Peyer's patch (tissue), 4 donors: ENCODE measurements at regions not wholly inside any gene's neighbourhood (a gene's known extent, or its start where the extent isn't known, plus 50 kb on each side); places are given as distances from the start of the nearest gene placed in this dataset.

ENCODE experiments used
- DNase-seq, 3 donors: peaks; one replicate each; pipeline ENCODE4 v3.0.0-alpha.2; 2017 to 2019
- H3K27ac ChIP-seq, 4 donors: fragments of 200-600 bp; sonication (generic); one replicate each; pipeline ENCODE4 v1.5.1; 2016 to 2019
- H3K27me3 ChIP-seq, 2 donors: fragments of 200-600 bp; sonication (generic); one replicate each; pipeline ENCODE4 v1.5.1; 2019
- H3K36me3 ChIP-seq, 3 donors: fragments of 200-600 bp; sonication (generic); one replicate each; pipeline ENCODE4 v1.5.1; 2016 to 2019
- H3K4me1 ChIP-seq, 4 donors: fragments of 200-600 bp; sonication (generic); one replicate each; pipeline ENCODE4 v1.5.1; 2016 to 2019
- H3K4me3 ChIP-seq, 4 donors: fragments of 200-600 bp; sonication (generic); 1 replicate in 3 of 4; 2 replicates in 1 of 4; pipeline ENCODE4 v1.5.1; 2016 to 2019; ENCODE audit warnings: mild to moderate bottlenecking in 1 of 4
- H3K9me3 ChIP-seq, 4 donors: fragments of 200-600 bp; sonication (generic); one replicate each; pipeline ENCODE4 v1.5.1; 2016 to 2019; ENCODE audit warnings: mild to moderate bottlenecking in 1 of 4
- CTCF ChIP-seq, 6 experiments: fragments of 450-650 bp in 4 of 6; fragments of 200-600 bp in 2 of 6; sonication (generic) in 1 of 6; IDR thresholded peaks; one replicate each; pipeline ENCODE4 v1.5.1; 2017 to 2019; ENCODE audit warnings: antibody characterized with exemption in 6 of 6, mild to moderate bottlenecking in 3 of 6, moderate library complexity in 1 of 6
- POLR2A ChIP-seq, 2 donors: fragments of 450-650 bp; IDR thresholded peaks; one replicate each; pipeline ENCODE4 v1.5.1; 2017; ENCODE audit warnings: antibody characterized with exemption in 2 of 2, mild to moderate bottlenecking in 2 of 2, moderate library complexity in 2 of 2

- no peak overlapping the region for H3K4me3 ChIP-seq
- DNase-seq: no peak
- H3K4me1 ChIP-seq: peaks cover 0 to 6% (median 0%) of the 10 kb centered on the region in 4 donors
- TF ChIP-seq CTCF (IDR thresholded peaks at IDR 0.05): no peak
- no peak for TF ChIP-seq POLR2A (IDR thresholded peaks at IDR 0.05)
- H3K9me3 ChIP-seq: no peaks in the 10 kb centered on the region
- H3K27ac ChIP-seq: no peak overlapping the region
- no peaks in the 10 kb centered on the region for H3K27me3 ChIP-seq
- H3K36me3 ChIP-seq: no peaks in the 10 kb centered on the region
These were observed 277.2 kb upstream of the ZNF608 start for GRCh38 chr5:125023673-125024072.

- H3K27me3 ChIP-seq: no peaks in the 10 kb centered on the region
- no peaks in the 10 kb centered on the region for H3K9me3 ChIP-seq
- no peak for TF ChIP-seq CTCF (IDR thresholded peaks at IDR 0.05)
- no peak for TF ChIP-seq POLR2A (IDR thresholded peaks at IDR 0.05)
- peaks cover 0 to 6% (median 0%) of the 10 kb centered on the region in 4 donors for H3K4me1 ChIP-seq
- DNase-seq: peak in 1 of 3 donors; percentile 77
- no peak overlapping the region for H3K27ac ChIP-seq
- no peaks in the 10 kb centered on the region for H3K36me3 ChIP-seq
- no peak overlapping the region for H3K4me3 ChIP-seq
These were observed 280.7 kb upstream of the ZNF608 start for GRCh38 chr5:125026867-125027731.

- no peak for DNase-seq
- peaks cover 0 to 9% (median 0%) of the 10 kb centered on the region in 4 donors for H3K4me1 ChIP-seq
- TF ChIP-seq POLR2A (IDR thresholded peaks at IDR 0.05) (no peak), CTCF (IDR thresholded peaks at IDR 0.05) (no peak)
- no peak overlapping the region for H3K4me3 ChIP-seq
- H3K27ac ChIP-seq: no peak overlapping the region
- H3K27me3 ChIP-seq: no peaks in the 10 kb centered on the region
- no peaks in the 10 kb centered on the region for H3K36me3 ChIP-seq
- H3K9me3 ChIP-seq: no peaks in the 10 kb centered on the region
These were observed 285.8 kb upstream of the ZNF608 start for GRCh38 chr5:125032286-125032685.

GRCh38 chr5:125033602-125034001 lies 287.2 kb upstream of the ZNF608 start:
- H3K9me3 ChIP-seq: no peaks in the 10 kb centered on the region
- H3K27me3 ChIP-seq: no peaks in the 10 kb centered on the region
- no peak for DNase-seq
- peaks cover 0 to 9% (median 0%) of the 10 kb centered on the region in 4 donors for H3K4me1 ChIP-seq
- TF ChIP-seq POLR2A (IDR thresholded peaks at IDR 0.05) (no peak), CTCF (IDR thresholded peaks at IDR 0.05) (no peak)
- H3K27ac ChIP-seq: no peak overlapping the region
- no peaks in the 10 kb centered on the region for H3K36me3 ChIP-seq
- H3K4me3 ChIP-seq: no peak overlapping the region

- no peak for TF ChIP-seq CTCF (IDR thresholded peaks at IDR 0.05)
- TF ChIP-seq POLR2A (IDR thresholded peaks at IDR 0.05): no peak
- Histone ChIP-seq H3K27ac (no peak overlapping the region), H3K4me1 (peaks cover 0 to 9% (median 0%) of the 10 kb centered on the region in 4 donors), H3K36me3 (no peaks in the 10 kb centered on the region), H3K4me3 (no peak overlapping the region), H3K9me3 (no peaks in the 10 kb centered on the region), H3K27me3 (no peaks in the 10 kb centered on the region)
- DNase-seq: peak in 2 of 3 donors; percentile 82 to 87
These were observed 287.9 kb upstream of the ZNF608 start for GRCh38 chr5:125034331-125034730.
